ENCODE measurements at regions not wholly inside any gene's neighbourhood (a gene's known extent, or its start where the extent isn't known, plus 50 kb on each side); places are given as distances from the start of the nearest gene placed in this dataset.

DNA sequence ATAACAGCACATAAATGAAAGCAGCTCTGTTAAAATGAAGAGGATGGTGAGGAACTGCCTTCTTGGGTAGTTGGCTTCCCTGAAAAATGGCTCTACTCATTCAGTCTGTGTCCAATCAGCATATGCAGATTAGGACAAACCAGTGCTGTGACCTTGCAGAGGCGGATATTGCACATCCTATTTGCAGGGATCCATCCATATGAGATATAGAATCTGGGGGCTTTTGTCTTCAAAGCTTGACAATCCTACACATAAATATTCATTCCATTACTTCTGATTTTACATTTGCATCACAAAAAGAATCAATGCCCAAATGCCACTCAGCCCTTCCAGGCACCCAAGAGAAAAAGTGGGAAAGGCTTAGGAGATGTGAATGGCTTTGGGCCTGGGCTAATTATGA is 383.7 kb downstream of the EMP1 start:
- TF ChIP-seq, protein P1, sequence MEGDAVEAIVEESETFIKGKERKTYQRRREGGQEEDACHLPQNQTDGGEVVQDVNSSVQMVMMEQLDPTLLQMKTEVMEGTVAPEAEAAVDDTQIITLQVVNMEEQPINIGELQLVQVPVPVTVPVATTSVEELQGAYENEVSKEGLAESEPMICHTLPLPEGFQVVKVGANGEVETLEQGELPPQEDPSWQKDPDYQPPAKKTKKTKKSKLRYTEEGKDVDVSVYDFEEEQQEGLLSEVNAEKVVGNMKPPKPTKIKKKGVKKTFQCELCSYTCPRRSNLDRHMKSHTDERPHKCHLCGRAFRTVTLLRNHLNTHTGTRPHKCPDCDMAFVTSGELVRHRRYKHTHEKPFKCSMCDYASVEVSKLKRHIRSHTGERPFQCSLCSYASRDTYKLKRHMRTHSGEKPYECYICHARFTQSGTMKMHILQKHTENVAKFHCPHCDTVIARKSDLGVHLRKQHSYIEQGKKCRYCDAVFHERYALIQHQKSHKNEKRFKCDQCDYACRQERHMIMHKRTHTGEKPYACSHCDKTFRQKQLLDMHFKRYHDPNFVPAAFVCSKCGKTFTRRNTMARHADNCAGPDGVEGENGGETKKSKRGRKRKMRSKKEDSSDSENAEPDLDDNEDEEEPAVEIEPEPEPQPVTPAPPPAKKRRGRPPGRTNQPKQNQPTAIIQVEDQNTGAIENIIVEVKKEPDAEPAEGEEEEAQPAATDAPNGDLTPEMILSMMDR (IDR thresholded peaks at IDR 0.05; ENCODE audit: low read length): no peak
- no peaks in the 10 kb centered on the region for H3F3A ChIP-seq (ENCODE audit: insufficient read depth, low read length)

DNA sequence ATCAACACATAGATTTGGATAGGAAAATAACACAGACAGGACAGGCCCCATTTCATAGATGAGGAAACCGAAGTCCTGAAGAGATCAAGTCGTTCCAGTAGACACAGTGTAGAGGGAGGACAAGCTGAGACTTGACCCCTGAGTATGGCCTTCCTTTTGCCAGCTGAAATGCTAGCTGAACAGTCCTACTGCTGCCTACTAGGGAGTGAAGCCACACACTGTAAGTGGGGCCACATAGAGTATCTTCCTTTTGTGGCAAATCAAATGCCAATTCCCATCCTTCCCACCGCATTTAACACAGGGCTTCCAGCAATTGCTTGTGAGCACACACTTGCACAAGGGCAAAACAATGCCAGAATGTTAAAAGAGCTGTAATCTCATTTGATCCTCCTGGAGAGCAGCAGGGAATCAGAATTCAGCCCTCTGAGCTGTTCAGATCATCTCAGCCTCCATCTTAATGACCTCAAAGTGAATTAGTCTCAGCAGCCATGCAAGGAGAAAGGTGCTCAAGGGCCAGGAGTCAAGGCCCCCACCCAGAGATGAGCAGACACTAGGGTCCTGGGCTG is 380.5 kb downstream of the EMP1 start:
- Histone ChIP-seq H3K9me2 (replicated peaks; ENCODE audit: insufficient read depth, low read length) (no peaks in the 10 kb centered on the region), H3K4me1 (ENCODE audit: low read length) (no peaks in the 10 kb centered on the region), H3K4me2 (ENCODE audit: low read depth, low read length) (no peak overlapping the region), H2AFZ (ENCODE audit: low read length) (no peak overlapping the region), H3K27me3 (replicated peaks; ENCODE audit: insufficient read depth, low read length) (no peaks in the 10 kb centered on the region), H3K9me3 (replicated peaks; ENCODE audit: insufficient read depth, low read length) (no peaks in the 10 kb centered on the region), H4K20me1 (ENCODE audit: insufficient read depth, low read length) (no peaks in the 10 kb centered on the region), H3K79me2 (ENCODE audit: low read length) (no peaks in the 10 kb centered on the region), H3F3A (ENCODE audit: insufficient read depth, low read length) (no peaks in the 10 kb centered on the region), H3K27ac (ENCODE audit: low read length) (no peak overlapping the region), H3K4me3 (ENCODE audit: low read length) (no peak overlapping the region), H3K36me3 (replicated peaks; ENCODE audit: insufficient read depth, low read length) (no peaks in the 10 kb centered on the region), H3K9ac (ENCODE audit: low read length) (no peak overlapping the region)
- TF ChIP-seq EZH2 (optimal IDR thresholded peaks at IDR 0.05; ENCODE audit: low read depth, low read length) (no peak), EZH2phosphoT487 (IDR thresholded peaks at IDR 0.05; ENCODE audit: low read length) (no peak)
- TF ChIP-seq, protein P1 (IDR thresholded peaks at IDR 0.05; ENCODE audit: low read length): no peak
- no peak for DNase-seq

More for the DNA sequence above, 383.7 kb downstream of the EMP1 start:
- H3K36me3 ChIP-seq (replicated peaks; ENCODE audit: insufficient read depth, low read length): no peaks in the 10 kb centered on the region
- H3K27me3 ChIP-seq (replicated peaks; ENCODE audit: insufficient read depth, low read length): no peaks in the 10 kb centered on the region
- H3K9me2 ChIP-seq (replicated peaks; ENCODE audit: insufficient read depth, low read length): no peaks in the 10 kb centered on the region
- no peaks in the 10 kb centered on the region for H4K20me1 ChIP-seq (ENCODE audit: insufficient read depth, low read length)
- H3K4me2 ChIP-seq (ENCODE audit: low read depth, low read length): no peak overlapping the region
- H2AFZ ChIP-seq (ENCODE audit: low read length): no peak overlapping the region
- no peaks in the 10 kb centered on the region for H3K79me2 ChIP-seq (ENCODE audit: low read length)
- no peak for DNase-seq
- H3K4me1 ChIP-seq (ENCODE audit: low read length): no peaks in the 10 kb centered on the region
- H3K9me3 ChIP-seq (replicated peaks; ENCODE audit: insufficient read depth, low read length): no peaks in the 10 kb centered on the region
- no peak overlapping the region for H3K9ac ChIP-seq (ENCODE audit: low read length)
- H3K4me3 ChIP-seq (ENCODE audit: low read length): no peak overlapping the region
- no peak overlapping the region for H3K27ac ChIP-seq (ENCODE audit: low read length)

DNA sequence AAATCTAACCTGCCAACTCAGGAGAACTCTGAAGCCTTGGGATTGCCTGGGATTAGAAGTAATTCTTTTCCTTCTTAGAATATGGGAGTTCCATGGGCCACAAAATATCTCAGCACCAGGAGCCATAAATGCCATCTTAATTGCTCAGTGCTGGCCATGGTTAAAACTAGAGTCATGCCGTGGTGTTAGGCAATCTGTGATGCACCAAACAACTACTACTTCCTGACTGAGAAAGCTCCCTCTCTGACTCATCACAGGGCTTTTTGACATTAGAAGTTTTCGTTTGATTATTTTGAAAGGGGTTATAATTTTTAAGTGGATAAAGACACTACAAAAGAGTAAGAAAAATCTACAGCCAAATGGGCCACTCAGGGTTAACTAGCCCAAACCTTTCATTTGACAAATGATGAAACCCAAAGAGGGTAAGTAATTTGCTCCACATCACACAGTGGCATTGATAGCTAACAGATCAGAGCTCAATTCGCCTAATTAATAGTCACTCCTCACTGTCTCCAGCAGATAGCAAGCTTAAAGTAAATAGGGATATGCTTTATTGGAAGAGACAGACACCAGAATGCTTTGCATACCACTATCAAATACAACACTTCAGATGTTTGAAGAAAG is 377.3 kb downstream of the EMP1 start:
- no peak overlapping the region for H3K27ac ChIP-seq (ENCODE audit: low read length)
- H3K9me3 ChIP-seq (replicated peaks; ENCODE audit: insufficient read depth, low read length): no peaks in the 10 kb centered on the region
- DNase-seq: no peak
- TF ChIP-seq, protein P1 (IDR thresholded peaks at IDR 0.05; ENCODE audit: low read length): no peak
- TF ChIP-seq EZH2phosphoT487 (IDR thresholded peaks at IDR 0.05; ENCODE audit: low read length) (no peak), EZH2 (optimal IDR thresholded peaks at IDR 0.05; ENCODE audit: low read depth, low read length) (no peak)
- no peaks in the 10 kb centered on the region for H4K20me1 ChIP-seq (ENCODE audit: insufficient read depth, low read length)
- no peak overlapping the region for H3K4me3 ChIP-seq (ENCODE audit: low read length)
- no peaks in the 10 kb centered on the region for H3K79me2 ChIP-seq (ENCODE audit: low read length)
- H3K4me2 ChIP-seq (ENCODE audit: low read depth, low read length): no peak overlapping the region
- H3F3A ChIP-seq (ENCODE audit: insufficient read depth, low read length): no peaks in the 10 kb centered on the region
- H2AFZ ChIP-seq (ENCODE audit: low read length): no peak overlapping the region
- no peaks in the 10 kb centered on the region for H3K4me1 ChIP-seq (ENCODE audit: low read length)
- H3K9me2 ChIP-seq (replicated peaks; ENCODE audit: insufficient read depth, low read length): no peaks in the 10 kb centered on the region
- H3K36me3 ChIP-seq (replicated peaks; ENCODE audit: insufficient read depth, low read length): no peaks in the 10 kb centered on the region
- H3K9ac ChIP-seq (ENCODE audit: low read length): no peak overlapping the region
- H3K27me3 ChIP-seq (replicated peaks; ENCODE audit: insufficient read depth, low read length): no peaks in the 10 kb centered on the region

Data from MM.1S (cell line).